ENCODE measurements at regions not wholly inside any gene's neighbourhood (a gene's known extent, or its start where the extent isn't known, plus 50 kb on each side); places are given as distances from the start of the nearest gene placed in this dataset.
"Not testable (repeated sequence)": the region's sequence is repeated elsewhere in the genome, so short reads cannot be mapped to it uniquely, and the experiment has no call there.

DNA sequence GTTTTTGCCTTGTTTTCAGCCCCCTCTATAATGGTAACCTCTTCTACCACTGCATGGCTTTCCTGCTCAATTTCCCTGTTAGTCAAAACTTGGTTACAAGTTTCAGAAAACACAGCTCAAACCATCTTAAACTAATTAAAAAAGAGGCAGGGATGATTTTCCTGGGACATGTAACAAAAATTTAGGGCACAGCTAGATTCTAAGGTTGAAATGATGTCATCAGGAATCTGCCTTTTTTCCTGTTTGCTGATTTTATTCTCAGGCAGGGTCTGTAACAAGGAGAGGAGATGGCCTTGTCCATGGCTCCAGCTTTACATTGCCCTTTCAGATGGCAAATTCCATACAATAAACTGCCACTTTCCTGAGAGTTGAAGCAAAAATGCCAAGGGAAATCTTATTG, 157.9 kb upstream of the CREB1 start:
- Histone ChIP-seq H3K9me3 (peaks cover 0 to 6% (median 0%) of the 10 kb centered on the region in 4 donors), H3K27ac (replicated peaks in 1 of 4) (no peak overlapping the region), H3K4me1 (no peaks in the 10 kb centered on the region), H3K4me3 (no peak overlapping the region), H3K27me3 (no peaks in the 10 kb centered on the region), H3K36me3 (no peaks in the 10 kb centered on the region)
- DNase-seq (ENCODE audit: extremely low spot score) = no peak
- intact Hi-C loops (cut with DNase I) = no loop called here
- TF ChIP-seq, protein P1, sequence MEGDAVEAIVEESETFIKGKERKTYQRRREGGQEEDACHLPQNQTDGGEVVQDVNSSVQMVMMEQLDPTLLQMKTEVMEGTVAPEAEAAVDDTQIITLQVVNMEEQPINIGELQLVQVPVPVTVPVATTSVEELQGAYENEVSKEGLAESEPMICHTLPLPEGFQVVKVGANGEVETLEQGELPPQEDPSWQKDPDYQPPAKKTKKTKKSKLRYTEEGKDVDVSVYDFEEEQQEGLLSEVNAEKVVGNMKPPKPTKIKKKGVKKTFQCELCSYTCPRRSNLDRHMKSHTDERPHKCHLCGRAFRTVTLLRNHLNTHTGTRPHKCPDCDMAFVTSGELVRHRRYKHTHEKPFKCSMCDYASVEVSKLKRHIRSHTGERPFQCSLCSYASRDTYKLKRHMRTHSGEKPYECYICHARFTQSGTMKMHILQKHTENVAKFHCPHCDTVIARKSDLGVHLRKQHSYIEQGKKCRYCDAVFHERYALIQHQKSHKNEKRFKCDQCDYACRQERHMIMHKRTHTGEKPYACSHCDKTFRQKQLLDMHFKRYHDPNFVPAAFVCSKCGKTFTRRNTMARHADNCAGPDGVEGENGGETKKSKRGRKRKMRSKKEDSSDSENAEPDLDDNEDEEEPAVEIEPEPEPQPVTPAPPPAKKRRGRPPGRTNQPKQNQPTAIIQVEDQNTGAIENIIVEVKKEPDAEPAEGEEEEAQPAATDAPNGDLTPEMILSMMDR (IDR thresholded peaks at IDR 0.05) = no peak
- TF ChIP-seq EP300 (IDR thresholded peaks at IDR 0.05) (no peak), POLR2A (IDR thresholded peaks at IDR 0.05; ENCODE audit: low read depth) (no peak)

DNA sequence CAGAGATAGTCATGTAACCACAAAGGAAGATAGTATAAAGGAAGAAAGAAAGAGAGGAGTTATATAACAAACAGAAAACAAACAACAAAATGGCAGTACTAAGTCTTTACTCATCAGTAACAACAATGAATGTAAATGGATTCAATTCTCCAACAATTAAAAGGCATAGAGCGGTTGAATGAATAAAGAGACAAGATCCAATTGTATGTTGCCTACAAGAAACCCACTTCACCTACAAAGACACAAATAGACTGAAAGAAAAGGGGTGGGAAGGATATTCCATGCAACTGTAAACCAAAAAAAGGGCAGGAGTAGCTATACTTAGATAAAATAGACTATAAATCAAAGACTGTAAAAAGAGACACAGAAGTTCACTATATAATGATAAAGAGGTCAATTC, 157.3 kb upstream of the CREB1 start:
- intact Hi-C loops (cut with DNase I) = no loop called here
- no peak for TF ChIP-seq EP300 (IDR thresholded peaks at IDR 0.05)
- TF ChIP-seq POLR2A (IDR thresholded peaks at IDR 0.05; ENCODE audit: low read depth) = no peak
- TF ChIP-seq, protein P1 (IDR thresholded peaks at IDR 0.05) = no peak
- no peak for TF ChIP-seq POLR2AphosphoS5 (IDR thresholded peaks at IDR 0.05)

DNA sequence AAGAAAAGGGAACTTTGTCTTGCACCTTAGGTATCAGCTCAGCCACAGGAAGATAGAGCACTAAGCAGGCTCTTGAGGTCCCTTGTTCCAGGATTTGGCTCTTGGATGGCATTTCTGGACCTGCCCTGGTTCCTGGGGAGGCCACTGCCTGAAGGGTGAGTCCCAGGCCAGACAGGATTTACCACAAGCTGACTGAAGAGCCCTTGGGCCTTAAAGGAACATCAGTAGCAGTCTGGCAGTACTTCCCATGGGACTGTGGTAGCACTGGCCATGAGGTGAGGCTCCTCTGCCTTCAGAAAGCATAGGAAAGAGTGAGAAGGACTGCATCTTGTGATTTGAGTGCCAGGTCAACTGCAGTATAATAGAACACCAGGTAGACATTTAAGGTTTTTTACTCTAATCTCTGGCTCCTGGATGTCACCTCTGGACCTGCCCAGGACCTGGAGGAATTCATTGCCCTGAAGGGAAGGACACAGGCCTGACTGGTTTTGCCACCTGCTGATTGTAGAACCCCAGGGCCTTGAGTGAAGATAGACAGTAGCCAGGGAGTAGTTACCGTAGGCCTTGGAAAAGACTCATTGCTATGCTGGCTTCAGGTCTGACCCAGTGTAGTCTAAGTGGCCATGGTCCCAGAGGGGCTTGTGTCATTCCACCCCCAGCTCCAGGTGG, 154.4 kb upstream of the CREB1 start:
- H3K4me1 ChIP-seq = no peaks in the 10 kb centered on the region
- peaks cover 0 to 22% (median 19%) of the 10 kb centered on the region in 4 donors for H3K9me3 ChIP-seq
- H3K36me3 ChIP-seq = no peaks in the 10 kb centered on the region
- no peaks in the 10 kb centered on the region for H3K27me3 ChIP-seq
- no peak overlapping the region for H3K27ac ChIP-seq (replicated peaks in 1 of 4)
- no peak for DNase-seq (ENCODE audit: extremely low spot score)
- WGBS = 100% methylated on average over 1 of the region's 1 CpG
- no peak for TF ChIP-seq POLR2A (IDR thresholded peaks at IDR 0.05; ENCODE audit: low read depth)
- no peak overlapping the region for H3K4me3 ChIP-seq
- intact Hi-C loops (cut with DNase I) = no loop called here

More for the DNA sequence above, 157.3 kb upstream of the CREB1 start:
- Histone ChIP-seq H3K27ac (replicated peaks in 1 of 4) (no peak overlapping the region), H3K9me3 (peaks cover 0 to 6% (median 4%) of the 10 kb centered on the region in 4 donors), H3K36me3 (no peaks in the 10 kb centered on the region), H3K4me3 (no peak overlapping the region), H3K27me3 (no peaks in the 10 kb centered on the region), H3K4me1 (no peaks in the 10 kb centered on the region)
- DNase-seq (ENCODE audit: extremely low spot score) = no peak
- WGBS = 92% methylated on average over 1 of the region's 1 CpG

DNA sequence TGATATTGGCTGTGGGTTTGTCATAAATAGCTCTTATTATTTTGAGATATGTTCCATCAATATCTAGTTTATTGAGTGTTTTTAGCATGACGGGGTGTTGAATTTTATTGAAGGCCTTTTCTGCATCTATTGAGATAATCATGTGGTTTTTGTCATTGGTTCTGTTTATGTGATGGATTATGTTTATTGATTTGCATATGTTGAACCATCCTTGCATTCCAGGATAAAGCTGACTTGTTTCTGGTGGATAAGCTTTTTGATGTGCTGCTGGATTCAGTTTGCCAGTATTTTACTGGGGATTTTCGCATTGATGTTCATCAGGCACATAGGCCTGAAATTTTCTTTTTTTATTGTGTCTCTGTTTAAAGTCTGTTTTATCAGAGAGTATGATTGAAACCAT, 151.1 kb upstream of the CREB1 start:
- H3K4me1 ChIP-seq; H3K4me3 ChIP-seq; DNase-seq (ENCODE audit: extremely low spot score); intact Hi-C loops (cut with DNase I); H3K36me3 ChIP-seq; H3K27me3 ChIP-seq; H3K27ac ChIP-seq (replicated peaks in 1 of 4): not testable (repeated sequence)
- H3K9me3 ChIP-seq = peaks cover 0 to 27% (median 20%) of the 10 kb centered on the region in 4 donors
- WGBS = 96% methylated on average over 2 of the region's 2 CpGs

DNA sequence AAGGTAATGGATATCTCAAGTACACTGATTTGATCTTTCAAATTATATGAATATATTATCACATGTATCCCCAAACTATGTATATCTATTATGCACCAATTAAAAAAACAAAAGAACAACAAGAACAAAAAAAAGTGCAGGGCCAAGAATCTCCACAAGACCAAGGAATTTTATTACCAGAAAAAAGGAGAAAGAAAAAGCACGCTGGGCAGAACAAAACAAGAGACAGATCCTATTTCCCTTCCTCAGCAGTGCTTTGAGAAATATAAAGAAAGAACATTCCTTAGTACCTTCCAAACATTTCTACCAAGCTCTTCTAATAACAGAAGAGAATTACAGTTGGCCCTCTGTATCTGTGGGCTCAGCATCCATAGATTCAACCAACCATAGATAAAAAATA, 144.7 kb upstream of the CREB1 start:
- 86% methylated on average over 1 of the region's 1 CpG for WGBS
- Histone ChIP-seq H3K36me3 (no peaks in the 10 kb centered on the region), H3K4me1 (no peaks in the 10 kb centered on the region), H3K27me3 (no peaks in the 10 kb centered on the region), H3K4me3 (no peak overlapping the region), H3K27ac (replicated peaks in 1 of 4) (no peak overlapping the region), H3K9me3 (peaks cover 0 to 10% (median 2%) of the 10 kb centered on the region in 4 donors)
- DNase-seq (ENCODE audit: extremely low spot score) = no peak
- no peak for TF ChIP-seq EP300 (IDR thresholded peaks at IDR 0.05)
- TF ChIP-seq, protein P1 (IDR thresholded peaks at IDR 0.05) = no peak
- TF ChIP-seq POLR2A (IDR thresholded peaks at IDR 0.05; ENCODE audit: low read depth) = no peak
- no peak for TF ChIP-seq POLR2AphosphoS5 (IDR thresholded peaks at IDR 0.05)
- intact Hi-C loops (cut with DNase I) = no loop called here

DNA sequence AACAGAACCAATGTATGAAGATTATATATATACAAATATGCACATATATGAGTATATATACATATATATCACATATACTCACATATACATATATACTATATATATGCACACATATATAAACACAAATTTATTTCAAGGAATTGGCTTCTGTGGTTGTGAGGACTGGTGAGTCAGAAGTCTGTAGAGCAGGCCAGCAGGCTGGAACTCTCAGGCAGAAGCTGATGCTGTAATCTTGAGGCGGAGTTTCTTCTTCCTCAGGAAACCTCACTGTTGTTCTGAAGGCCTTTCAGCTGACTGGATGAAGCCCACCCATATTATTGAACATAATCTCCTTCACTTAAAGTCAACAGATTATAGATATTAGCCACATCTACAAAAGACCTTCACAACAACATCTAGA, 143.9 kb upstream of the CREB1 start:
- Histone ChIP-seq H3K27ac (replicated peaks in 1 of 4) (no peak overlapping the region), H3K9me3 (peaks cover 0 to 10% (median 2%) of the 10 kb centered on the region in 4 donors), H3K36me3 (no peaks in the 10 kb centered on the region), H3K27me3 (no peaks in the 10 kb centered on the region), H3K4me3 (no peak overlapping the region), H3K4me1 (no peaks in the 10 kb centered on the region)
- DNase-seq (ENCODE audit: extremely low spot score) = no peak
- 86% methylated on average over 1 of the region's 1 CpG for WGBS
- intact Hi-C loops (cut with DNase I) = no loop called here
- no peak for TF ChIP-seq POLR2A (IDR thresholded peaks at IDR 0.05; ENCODE audit: low read depth)
- no peak for TF ChIP-seq EP300 (IDR thresholded peaks at IDR 0.05)
- TF ChIP-seq POLR2AphosphoS5 (IDR thresholded peaks at IDR 0.05) = no peak
- TF ChIP-seq, protein P1 (IDR thresholded peaks at IDR 0.05) = no peak
